ENCODE measurements at regions not wholly inside any gene's neighbourhood (a gene's known extent, or its start where the extent isn't known, plus 50 kb on each side); places are given as distances from the start of the nearest gene placed in this dataset.
"Not testable (repeated sequence)": the region's sequence is repeated elsewhere in the genome, so short reads cannot be mapped to it uniquely, and the experiment has no call there.

GRCh38 chr12:86770871-86771270 is 514.7 kb upstream of the MGAT4C start:
- no peak for DNase-seq (ENCODE audit: low spot score)

GRCh38 chr12:86748894-86749293 is 492.7 kb upstream of the MGAT4C start:
- no peak for DNase-seq (ENCODE audit: low spot score)

- no peak for DNase-seq (ENCODE audit: low spot score)
These were observed 488.5 kb upstream of the MGAT4C start for GRCh38 chr12:86744547-86745212.

GRCh38 chr12:86743875-86744536 is 487.8 kb upstream of the MGAT4C start:
- DNase-seq (ENCODE audit: low spot score), result no peak

GRCh38 chr12:86741531-86741930 is 485.3 kb upstream of the MGAT4C start:
- DNase-seq (ENCODE audit: low spot score), result no peak

GRCh38 chr12:86735851-86736250 is 479.7 kb upstream of the MGAT4C start:
- DNase-seq (ENCODE audit: low spot score), result no peak

GRCh38 chr12:86735072-86735471 is 478.9 kb upstream of the MGAT4C start:
- no peak for DNase-seq (ENCODE audit: low spot score)

GRCh38 chr12:86730233-86730632 is 474.0 kb upstream of the MGAT4C start:
- DNase-seq (ENCODE audit: low spot score), result no peak

- no peak for DNase-seq (ENCODE audit: low spot score)
These were observed 473.5 kb upstream of the MGAT4C start for GRCh38 chr12:86729739-86730138.

GRCh38 chr12:86727160-86727559 is 471.0 kb upstream of the MGAT4C start:
- peak; percentile 4 for DNase-seq (ENCODE audit: low spot score)

GRCh38 chr12:86724716-86725115 is 468.5 kb upstream of the MGAT4C start:
- DNase-seq (ENCODE audit: low spot score), result peak; percentile 1

GRCh38 chr12:86723326-86723725 is 467.1 kb upstream of the MGAT4C start:
- DNase-seq (ENCODE audit: low spot score), result no peak

GRCh38 chr12:86721713-86722397 is 465.7 kb upstream of the MGAT4C start:
- DNase-seq (ENCODE audit: low spot score), result no peak

GRCh38 chr12:86719381-86719780 is 463.2 kb upstream of the MGAT4C start:
- DNase-seq (ENCODE audit: low spot score), result no peak

- no peak for DNase-seq (ENCODE audit: low spot score)
These were observed 456.9 kb upstream of the MGAT4C start for GRCh38 chr12:86713121-86713520.

GRCh38 chr12:86712425-86712843 is 456.2 kb upstream of the MGAT4C start:
- peak; percentile 42 for DNase-seq (ENCODE audit: low spot score)

GRCh38 chr12:86711731-86712130 is 455.5 kb upstream of the MGAT4C start:
- no peak for DNase-seq (ENCODE audit: low spot score)

GRCh38 chr12:86710109-86710508 is 453.9 kb upstream of the MGAT4C start:
- no peak for DNase-seq (ENCODE audit: low spot score)

GRCh38 chr12:86709017-86709416 is 452.8 kb upstream of the MGAT4C start:
- not testable (repeated sequence) for DNase-seq (ENCODE audit: low spot score)

- peak; percentile 8 for DNase-seq (ENCODE audit: low spot score)
These were observed 442.4 kb upstream of the MGAT4C start for GRCh38 chr12:86698641-86698980.

- no peak for DNase-seq (ENCODE audit: low spot score)
These were observed 441.9 kb upstream of the MGAT4C start for GRCh38 chr12:86697916-86698640.

GRCh38 chr12:86683568-86684304 is 427.5 kb upstream of the MGAT4C start:
- DNase-seq (ENCODE audit: low spot score), result peak; percentile 1

All from hepatic stellate cell (primary cell).